ENCODE measurements at regions not wholly inside any gene's neighbourhood (a gene's known extent, or its start where the extent isn't known, plus 50 kb on each side); places are given as distances from the start of the nearest gene placed in this dataset.

DNA sequence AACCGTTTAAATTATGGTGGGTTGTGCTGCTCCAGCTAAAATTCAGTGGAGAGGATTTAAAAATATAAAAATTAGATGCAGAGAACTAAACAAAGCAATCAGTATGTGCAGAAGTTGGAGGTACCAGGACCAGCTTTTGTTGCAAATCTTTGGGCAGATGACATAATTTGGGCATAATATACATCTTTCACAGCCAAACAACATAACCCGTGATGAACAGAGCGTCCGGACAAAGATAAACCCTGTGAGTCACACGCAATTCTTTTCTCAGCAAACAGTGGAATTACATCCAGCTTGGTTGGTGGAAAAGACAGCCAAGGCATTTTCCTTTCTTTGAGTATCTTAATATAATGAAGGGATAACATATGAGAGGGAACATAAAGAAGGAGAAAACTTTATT, 419.4 kb upstream of the ADAMTS9 start:
- no peak for TF ChIP-seq CTCF (conservative IDR thresholded peaks at IDR 0.05; ENCODE audit: low read depth in 2 of 2)
- no peak for TF ChIP-seq POLR2AphosphoS5 (IDR thresholded peaks at IDR 0.05; ENCODE audit: low read depth)
- TF ChIP-seq EZH2 (IDR thresholded peaks at IDR 0.05; ENCODE audit: low read depth, unreplicated experiment): no peak
- TF ChIP-seq ZNF462 (CRISPR knock-in tag; IDR thresholded peaks at IDR 0.05): no peak
- TF ChIP-seq, protein P1, sequence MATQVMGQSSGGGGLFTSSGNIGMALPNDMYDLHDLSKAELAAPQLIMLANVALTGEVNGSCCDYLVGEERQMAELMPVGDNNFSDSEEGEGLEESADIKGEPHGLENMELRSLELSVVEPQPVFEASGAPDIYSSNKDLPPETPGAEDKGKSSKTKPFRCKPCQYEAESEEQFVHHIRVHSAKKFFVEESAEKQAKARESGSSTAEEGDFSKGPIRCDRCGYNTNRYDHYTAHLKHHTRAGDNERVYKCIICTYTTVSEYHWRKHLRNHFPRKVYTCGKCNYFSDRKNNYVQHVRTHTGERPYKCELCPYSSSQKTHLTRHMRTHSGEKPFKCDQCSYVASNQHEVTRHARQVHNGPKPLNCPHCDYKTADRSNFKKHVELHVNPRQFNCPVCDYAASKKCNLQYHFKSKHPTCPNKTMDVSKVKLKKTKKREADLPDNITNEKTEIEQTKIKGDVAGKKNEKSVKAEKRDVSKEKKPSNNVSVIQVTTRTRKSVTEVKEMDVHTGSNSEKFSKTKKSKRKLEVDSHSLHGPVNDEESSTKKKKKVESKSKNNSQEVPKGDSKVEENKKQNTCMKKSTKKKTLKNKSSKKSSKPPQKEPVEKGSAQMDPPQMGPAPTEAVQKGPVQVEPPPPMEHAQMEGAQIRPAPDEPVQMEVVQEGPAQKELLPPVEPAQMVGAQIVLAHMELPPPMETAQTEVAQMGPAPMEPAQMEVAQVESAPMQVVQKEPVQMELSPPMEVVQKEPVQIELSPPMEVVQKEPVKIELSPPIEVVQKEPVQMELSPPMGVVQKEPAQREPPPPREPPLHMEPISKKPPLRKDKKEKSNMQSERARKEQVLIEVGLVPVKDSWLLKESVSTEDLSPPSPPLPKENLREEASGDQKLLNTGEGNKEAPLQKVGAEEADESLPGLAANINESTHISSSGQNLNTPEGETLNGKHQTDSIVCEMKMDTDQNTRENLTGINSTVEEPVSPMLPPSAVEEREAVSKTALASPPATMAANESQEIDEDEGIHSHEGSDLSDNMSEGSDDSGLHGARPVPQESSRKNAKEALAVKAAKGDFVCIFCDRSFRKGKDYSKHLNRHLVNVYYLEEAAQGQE (IDR thresholded peaks at IDR 0.05; ENCODE audit: unreplicated experiment): no peak
- TF ChIP-seq JUNB (IDR thresholded peaks at IDR 0.05; ENCODE audit: unreplicated experiment): no peak
- no peak for TF ChIP-seq EZH2phosphoT487 (IDR thresholded peaks at IDR 0.05; ENCODE audit: unreplicated experiment)
